ENCODE measurements at regions not wholly inside any gene's neighbourhood (a gene's known extent, or its start where the extent isn't known, plus 50 kb on each side); places are given as distances from the start of the nearest gene placed in this dataset.

GRCh38 chr3:194748225-194748624 is 62.5 kb downstream of the FAM43A start:
- H3K4me3 ChIP-seq (ENCODE audit: low read depth, low read length): no peak overlapping the region
- DNase-seq (ENCODE audit: low read depth): no peak
- no peak for TF ChIP-seq CTCF (IDR thresholded peaks at IDR 0.05; ENCODE audit: low read depth, low read length, missing control alignments)

- no peak overlapping the region for H3K4me3 ChIP-seq (ENCODE audit: low read depth, low read length)
- DNase-seq (ENCODE audit: low read depth): no peak
- TF ChIP-seq CTCF (IDR thresholded peaks at IDR 0.05; ENCODE audit: low read depth, low read length, missing control alignments): no peak
Measured at GRCh38 chr3:194749631-194750490, 64.2 kb downstream of the FAM43A start.

- DNase-seq (ENCODE audit: low read depth): no peak
- TF ChIP-seq CTCF (IDR thresholded peaks at IDR 0.05; ENCODE audit: low read depth, low read length, missing control alignments): no peak
- no peak overlapping the region for H3K4me3 ChIP-seq (ENCODE audit: low read depth, low read length)
Measured at GRCh38 chr3:194750491-194750828, 64.8 kb downstream of the FAM43A start.

GRCh38 chr3:194755671-194756459 is 70.2 kb downstream of the FAM43A start:
- TF ChIP-seq CTCF (IDR thresholded peaks at IDR 0.05; ENCODE audit: low read depth, low read length, missing control alignments): no peak
- no peak overlapping the region for H3K4me3 ChIP-seq (ENCODE audit: low read depth, low read length)
- no peak for DNase-seq (ENCODE audit: low read depth)

- TF ChIP-seq CTCF (IDR thresholded peaks at IDR 0.05; ENCODE audit: low read depth, low read length, missing control alignments): no peak
- no peak for DNase-seq (ENCODE audit: low read depth)
- H3K4me3 ChIP-seq (ENCODE audit: low read depth, low read length): no peak overlapping the region
Measured at GRCh38 chr3:194756460-194756779, 70.7 kb downstream of the FAM43A start.

GRCh38 chr3:194756791-194757325 is 71.2 kb downstream of the FAM43A start:
- TF ChIP-seq CTCF (IDR thresholded peaks at IDR 0.05; ENCODE audit: low read depth, low read length, missing control alignments): no peak
- DNase-seq (ENCODE audit: low read depth): no peak
- H3K4me3 ChIP-seq (ENCODE audit: low read depth, low read length): no peak overlapping the region

Measured in GM12864 (cell line).